ENCODE measurements at regions not wholly inside any gene's neighbourhood (a gene's known extent, or its start where the extent isn't known, plus 50 kb on each side); places are given as distances from the start of the nearest gene placed in this dataset.

DNA sequence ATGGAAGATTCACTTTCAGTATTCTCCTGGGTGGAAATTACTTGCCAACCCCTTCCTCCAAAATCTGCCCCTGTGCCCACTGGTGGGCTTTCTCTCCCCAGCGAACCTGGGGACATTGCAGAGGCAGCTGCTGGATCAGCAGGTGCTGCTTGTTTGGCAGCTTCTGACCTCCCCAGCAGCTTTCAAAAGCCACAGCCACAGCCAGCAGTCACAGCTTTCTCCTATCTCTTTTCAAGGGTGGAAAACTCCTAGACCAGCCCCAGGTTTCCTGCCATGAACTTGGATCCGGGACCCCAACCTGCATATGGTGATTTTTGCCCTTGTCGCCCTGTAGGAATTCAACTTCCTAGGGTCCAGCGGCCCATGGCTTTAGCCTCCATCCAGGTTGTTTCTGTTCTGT is 330.8 kb downstream of the ADAMTS20 start:
- H2BK12ac ChIP-seq (ENCODE audit: low read length): no peak overlapping the region
- no peak overlapping the region for H3K4me3 ChIP-seq (ENCODE audit: low read depth, low read length)
- no peaks in the 10 kb centered on the region for H3K36me3 ChIP-seq (ENCODE audit: control insufficient read depth in 1 of 2, insufficient read depth in 2 of 2, low read length in 2 of 2)
- H3K4me2 ChIP-seq (ENCODE audit: low read length): no peak overlapping the region
- no peak overlapping the region for H2BK120ac ChIP-seq (ENCODE audit: insufficient read depth, low read length, poor library complexity)
- no peak overlapping the region for H2BK5ac ChIP-seq (ENCODE audit: low read depth, low read length, poor library complexity)
- H3K79me2 ChIP-seq (ENCODE audit: control insufficient read depth, insufficient read depth, low read length, poor library complexity): no peaks in the 10 kb centered on the region
- H3K4ac ChIP-seq (ENCODE audit: low read depth, low read length): no peak overlapping the region
- H4K91ac ChIP-seq (ENCODE audit: low read depth, low read length): no peak overlapping the region
- H3K9ac ChIP-seq (ENCODE audit: low read length): no peak overlapping the region
- H4K12ac ChIP-seq (ENCODE audit: low read depth, low read length): no peak overlapping the region
- H3K27ac ChIP-seq (ENCODE audit: low read depth, low read length): no peak overlapping the region
- WGBS (ENCODE audit: extremely low coverage, insufficient coverage, insufficient read length): no CpG with 5 or more reads among the region's 4 CpGs
- no peak overlapping the region for H3K18ac ChIP-seq (ENCODE audit: low read length)
- no peak overlapping the region for H2AK5ac ChIP-seq (ENCODE audit: low read length)
- no peaks in the 10 kb centered on the region for H3K4me1 ChIP-seq (ENCODE audit: control insufficient read depth in 1 of 2, insufficient read depth in 2 of 2, low read length in 2 of 2)
- H3K14ac ChIP-seq (ENCODE audit: low read length): no peak overlapping the region
- no peak overlapping the region for H4K8ac ChIP-seq (ENCODE audit: low read depth, low read length)
- DNase-seq: no peak
- H2AFZ ChIP-seq (ENCODE audit: insufficient read depth, low read length, poor library complexity): no peak overlapping the region
- H3K79me1 ChIP-seq (ENCODE audit: low read length): no peaks in the 10 kb centered on the region
- no peaks in the 10 kb centered on the region for H3K27me3 ChIP-seq (ENCODE audit: insufficient read depth, low read length)
- H3K23ac ChIP-seq (ENCODE audit: low read length): no peak overlapping the region
- no peaks in the 10 kb centered on the region for H3K9me3 ChIP-seq (ENCODE audit: insufficient read depth, low read depth, low read length)

DNA sequence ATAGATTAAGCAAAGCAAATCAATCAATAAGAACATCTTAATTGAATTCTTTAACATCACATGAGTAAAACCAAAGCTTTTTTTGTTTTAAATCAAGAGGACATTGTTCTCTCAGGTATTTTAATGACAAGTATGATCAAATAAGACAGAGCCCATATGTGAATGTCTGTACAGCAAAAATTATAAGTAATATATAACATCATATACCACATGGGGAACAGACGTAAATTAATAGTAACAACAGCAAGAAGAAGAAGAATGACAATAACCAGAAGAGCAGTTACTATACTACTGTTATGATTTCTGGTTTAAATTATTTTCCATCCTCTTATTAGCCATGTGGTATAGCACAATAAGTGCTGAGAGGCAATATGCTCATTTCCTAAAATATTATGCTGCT is 335.5 kb downstream of the ADAMTS20 start:
- Histone ChIP-seq H3K27ac (ENCODE audit: low read depth, low read length) (no peak overlapping the region), H3K27me3 (ENCODE audit: insufficient read depth, low read length) (no peaks in the 10 kb centered on the region), H3K14ac (ENCODE audit: low read length) (no peak overlapping the region), H3K23ac (ENCODE audit: low read length) (no peak overlapping the region), H3K4me2 (ENCODE audit: low read length) (no peak overlapping the region), H3K4me3 (ENCODE audit: low read depth, low read length) (no peak overlapping the region), H3K4me1 (ENCODE audit: control insufficient read depth in 1 of 2, insufficient read depth in 2 of 2, low read length in 2 of 2) (no peaks in the 10 kb centered on the region), H3K36me3 (ENCODE audit: control insufficient read depth in 1 of 2, insufficient read depth in 2 of 2, low read length in 2 of 2) (no peaks in the 10 kb centered on the region), H2AFZ (ENCODE audit: insufficient read depth, low read length, poor library complexity) (no peak overlapping the region), H3K79me2 (ENCODE audit: control insufficient read depth, insufficient read depth, low read length, poor library complexity) (no peaks in the 10 kb centered on the region), H4K12ac (ENCODE audit: low read depth, low read length) (no peak overlapping the region), H2AK5ac (ENCODE audit: low read length) (no peak overlapping the region), H2BK5ac (ENCODE audit: low read depth, low read length, poor library complexity) (no peak overlapping the region), H2BK12ac (ENCODE audit: low read length) (no peak overlapping the region), H2BK120ac (ENCODE audit: insufficient read depth, low read length, poor library complexity) (no peak overlapping the region), H4K91ac (ENCODE audit: low read depth, low read length) (no peak overlapping the region), H3K79me1 (ENCODE audit: low read length) (no peaks in the 10 kb centered on the region), H3K9me3 (ENCODE audit: insufficient read depth, low read depth, low read length) (no peaks in the 10 kb centered on the region), H3K18ac (ENCODE audit: low read length) (no peak overlapping the region), H3K9ac (ENCODE audit: low read length) (no peak overlapping the region), H4K8ac (ENCODE audit: low read depth, low read length) (no peak overlapping the region), H3K4ac (ENCODE audit: low read depth, low read length) (no peak overlapping the region)
- no CpG with 5 or more reads among the region's 1 CpG for WGBS (ENCODE audit: extremely low coverage, insufficient coverage, insufficient read length)
- no peak for DNase-seq

DNA sequence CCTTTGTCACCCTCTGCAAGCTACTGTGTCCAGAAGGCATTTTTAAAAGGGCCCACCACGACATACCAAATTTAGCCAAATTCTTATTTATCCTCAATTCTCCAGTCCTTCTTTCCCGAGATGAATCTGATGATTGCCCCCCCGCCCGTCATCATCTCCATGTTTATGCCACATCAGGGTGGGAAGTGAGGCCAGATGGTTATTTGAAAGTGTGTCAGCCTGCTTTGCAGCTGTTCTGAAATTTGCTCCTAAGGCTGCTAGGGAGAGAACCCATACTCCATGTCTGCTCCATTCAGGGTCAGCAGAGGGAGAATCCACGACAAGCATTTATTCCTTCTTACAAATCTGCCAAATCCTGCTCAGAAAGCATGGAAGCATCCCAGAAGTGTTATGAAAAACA is 337.8 kb downstream of the ADAMTS20 start:
- no peak overlapping the region for H4K8ac ChIP-seq (ENCODE audit: low read depth, low read length)
- H3K23ac ChIP-seq (ENCODE audit: low read length): no peak overlapping the region
- no peaks in the 10 kb centered on the region for H3K36me3 ChIP-seq (ENCODE audit: control insufficient read depth in 1 of 2, insufficient read depth in 2 of 2, low read length in 2 of 2)
- no peak overlapping the region for H4K12ac ChIP-seq (ENCODE audit: low read depth, low read length)
- H3K18ac ChIP-seq (ENCODE audit: low read length): no peak overlapping the region
- H3K27ac ChIP-seq (ENCODE audit: low read depth, low read length): no peak overlapping the region
- H3K79me2 ChIP-seq (ENCODE audit: control insufficient read depth, insufficient read depth, low read length, poor library complexity): no peaks in the 10 kb centered on the region
- H4K91ac ChIP-seq (ENCODE audit: low read depth, low read length): no peak overlapping the region
- no peak for DNase-seq
- no peak overlapping the region for H3K9ac ChIP-seq (ENCODE audit: low read length)
- H3K4ac ChIP-seq (ENCODE audit: low read depth, low read length): no peak overlapping the region
- H3K79me1 ChIP-seq (ENCODE audit: low read length): peaks cover 3% of the 10 kb centered on the region
- H3K27me3 ChIP-seq (ENCODE audit: insufficient read depth, low read length): no peaks in the 10 kb centered on the region
- H3K4me2 ChIP-seq (ENCODE audit: low read length): no peak overlapping the region
- no peaks in the 10 kb centered on the region for H3K9me3 ChIP-seq (ENCODE audit: insufficient read depth, low read depth, low read length)
- no peak overlapping the region for H3K14ac ChIP-seq (ENCODE audit: low read length)
- H3K4me3 ChIP-seq (ENCODE audit: low read depth, low read length): no peak overlapping the region
- no peak overlapping the region for H2AK5ac ChIP-seq (ENCODE audit: low read length)
- no CpG with 5 or more reads among the region's 5 CpGs for WGBS (ENCODE audit: extremely low coverage, insufficient coverage, insufficient read length)
- no peak overlapping the region for H2BK120ac ChIP-seq (ENCODE audit: insufficient read depth, low read length, poor library complexity)
- H2AFZ ChIP-seq (ENCODE audit: insufficient read depth, low read length, poor library complexity): no peak overlapping the region
- H2BK12ac ChIP-seq (ENCODE audit: low read length): no peak overlapping the region
- H2BK5ac ChIP-seq (ENCODE audit: low read depth, low read length, poor library complexity): no peak overlapping the region
- H3K4me1 ChIP-seq (ENCODE audit: control insufficient read depth in 1 of 2, insufficient read depth in 2 of 2, low read length in 2 of 2): no peaks in the 10 kb centered on the region

DNA sequence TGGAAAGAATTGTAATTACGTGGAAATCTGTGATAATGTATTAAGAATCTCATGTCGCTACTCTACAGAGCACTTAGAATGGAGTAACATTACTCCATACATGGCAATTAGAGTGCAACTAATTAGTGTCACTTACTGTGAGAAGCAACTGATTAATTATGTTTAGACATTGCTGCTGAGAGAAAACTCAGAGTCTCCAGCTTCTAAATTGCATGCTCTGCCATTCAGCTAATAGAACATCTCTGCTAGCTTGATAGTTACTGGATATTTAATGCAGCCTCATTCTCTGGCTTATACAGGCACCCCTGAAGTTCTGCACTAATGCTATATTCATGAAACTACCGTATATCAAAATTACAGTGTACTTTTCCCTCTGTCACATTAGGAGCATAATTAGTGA is 338.4 kb downstream of the ADAMTS20 start:
- Histone ChIP-seq H4K91ac (ENCODE audit: low read depth, low read length) (no peak overlapping the region), H3K27ac (ENCODE audit: low read depth, low read length) (no peak overlapping the region), H4K8ac (ENCODE audit: low read depth, low read length) (no peak overlapping the region), H4K12ac (ENCODE audit: low read depth, low read length) (no peak overlapping the region), H3K4me2 (ENCODE audit: low read length) (no peak overlapping the region), H3K9me3 (ENCODE audit: insufficient read depth, low read depth, low read length) (no peaks in the 10 kb centered on the region), H3K18ac (ENCODE audit: low read length) (no peak overlapping the region), H3K23ac (ENCODE audit: low read length) (no peak overlapping the region), H2BK5ac (ENCODE audit: low read depth, low read length, poor library complexity) (no peak overlapping the region), H3K79me1 (ENCODE audit: low read length) (peaks cover 5% of the 10 kb centered on the region), H2AK5ac (ENCODE audit: low read length) (no peak overlapping the region), H3K4me1 (ENCODE audit: control insufficient read depth in 1 of 2, insufficient read depth in 2 of 2, low read length in 2 of 2) (no peaks in the 10 kb centered on the region), H3K4me3 (ENCODE audit: low read depth, low read length) (no peak overlapping the region), H3K4ac (ENCODE audit: low read depth, low read length) (no peak overlapping the region), H2AFZ (ENCODE audit: insufficient read depth, low read length, poor library complexity) (no peak overlapping the region), H3K36me3 (ENCODE audit: control insufficient read depth in 1 of 2, insufficient read depth in 2 of 2, low read length in 2 of 2) (no peaks in the 10 kb centered on the region), H3K79me2 (ENCODE audit: control insufficient read depth, insufficient read depth, low read length, poor library complexity) (no peaks in the 10 kb centered on the region), H3K14ac (ENCODE audit: low read length) (no peak overlapping the region), H3K9ac (ENCODE audit: low read length) (no peak overlapping the region), H2BK120ac (ENCODE audit: insufficient read depth, low read length, poor library complexity) (no peak overlapping the region), H3K27me3 (ENCODE audit: insufficient read depth, low read length) (no peaks in the 10 kb centered on the region), H2BK12ac (ENCODE audit: low read length) (no peak overlapping the region)
- no peak for DNase-seq
- no CpG with 5 or more reads among the region's 3 CpGs for WGBS (ENCODE audit: extremely low coverage, insufficient coverage, insufficient read length)

All from trophoblast cell (in vitro differentiated cells and primary cell).